H1 (cell line): ENCODE measurements at regions not wholly inside any gene's neighbourhood (a gene's known extent, or its start where the extent isn't known, plus 50 kb on each side); places are given as distances from the start of the nearest gene placed in this dataset.

Experiments used
- CREB1 ChIP-seq: IDR thresholded peaks from 2 replicates; pipeline ENCODE4 v1.6.1; 2012; ENCODE audit warnings: inconsistent platforms
- TF ChIP-seq, protein P1 (sequence below): fragments of 300-600 bp; sonication (generic); IDR thresholded peaks from 2 replicates; pipeline ENCODE4 v1.7.1; 2012; ENCODE audit warnings: low read length, moderate library complexity, mild to moderate bottlenecking, inconsistent platforms; ENCODE audit not compliant: insufficient replicate concordance
- TF ChIP-seq, protein P2 (sequence below): IDR thresholded peaks from 2 replicates; pipeline ENCODE4 v1.6.1; 2011; ENCODE audit warnings: low read length, improper control_type of control experiment

DNA sequence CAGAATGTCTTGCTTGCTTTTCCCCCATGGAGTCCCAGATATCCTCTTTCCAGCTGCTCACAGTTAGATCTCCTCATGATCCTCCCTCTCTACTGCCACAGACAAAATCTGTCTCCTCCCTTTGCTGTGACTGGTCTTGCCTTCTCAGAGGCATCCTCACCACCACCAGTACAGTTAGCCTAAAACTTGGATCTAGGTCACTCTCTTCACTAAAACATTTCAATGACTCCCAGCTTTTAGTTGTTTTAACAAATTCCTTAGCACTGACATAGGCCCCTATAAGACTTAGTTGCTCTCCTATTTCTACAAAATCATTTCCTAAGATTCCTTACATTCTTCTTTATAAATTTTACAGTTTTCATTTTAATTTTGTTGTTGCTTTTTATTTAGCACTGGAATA lies 734.2 kb upstream of the CHAC2 start (continued):
- TF ChIP-seq, protein P1, sequence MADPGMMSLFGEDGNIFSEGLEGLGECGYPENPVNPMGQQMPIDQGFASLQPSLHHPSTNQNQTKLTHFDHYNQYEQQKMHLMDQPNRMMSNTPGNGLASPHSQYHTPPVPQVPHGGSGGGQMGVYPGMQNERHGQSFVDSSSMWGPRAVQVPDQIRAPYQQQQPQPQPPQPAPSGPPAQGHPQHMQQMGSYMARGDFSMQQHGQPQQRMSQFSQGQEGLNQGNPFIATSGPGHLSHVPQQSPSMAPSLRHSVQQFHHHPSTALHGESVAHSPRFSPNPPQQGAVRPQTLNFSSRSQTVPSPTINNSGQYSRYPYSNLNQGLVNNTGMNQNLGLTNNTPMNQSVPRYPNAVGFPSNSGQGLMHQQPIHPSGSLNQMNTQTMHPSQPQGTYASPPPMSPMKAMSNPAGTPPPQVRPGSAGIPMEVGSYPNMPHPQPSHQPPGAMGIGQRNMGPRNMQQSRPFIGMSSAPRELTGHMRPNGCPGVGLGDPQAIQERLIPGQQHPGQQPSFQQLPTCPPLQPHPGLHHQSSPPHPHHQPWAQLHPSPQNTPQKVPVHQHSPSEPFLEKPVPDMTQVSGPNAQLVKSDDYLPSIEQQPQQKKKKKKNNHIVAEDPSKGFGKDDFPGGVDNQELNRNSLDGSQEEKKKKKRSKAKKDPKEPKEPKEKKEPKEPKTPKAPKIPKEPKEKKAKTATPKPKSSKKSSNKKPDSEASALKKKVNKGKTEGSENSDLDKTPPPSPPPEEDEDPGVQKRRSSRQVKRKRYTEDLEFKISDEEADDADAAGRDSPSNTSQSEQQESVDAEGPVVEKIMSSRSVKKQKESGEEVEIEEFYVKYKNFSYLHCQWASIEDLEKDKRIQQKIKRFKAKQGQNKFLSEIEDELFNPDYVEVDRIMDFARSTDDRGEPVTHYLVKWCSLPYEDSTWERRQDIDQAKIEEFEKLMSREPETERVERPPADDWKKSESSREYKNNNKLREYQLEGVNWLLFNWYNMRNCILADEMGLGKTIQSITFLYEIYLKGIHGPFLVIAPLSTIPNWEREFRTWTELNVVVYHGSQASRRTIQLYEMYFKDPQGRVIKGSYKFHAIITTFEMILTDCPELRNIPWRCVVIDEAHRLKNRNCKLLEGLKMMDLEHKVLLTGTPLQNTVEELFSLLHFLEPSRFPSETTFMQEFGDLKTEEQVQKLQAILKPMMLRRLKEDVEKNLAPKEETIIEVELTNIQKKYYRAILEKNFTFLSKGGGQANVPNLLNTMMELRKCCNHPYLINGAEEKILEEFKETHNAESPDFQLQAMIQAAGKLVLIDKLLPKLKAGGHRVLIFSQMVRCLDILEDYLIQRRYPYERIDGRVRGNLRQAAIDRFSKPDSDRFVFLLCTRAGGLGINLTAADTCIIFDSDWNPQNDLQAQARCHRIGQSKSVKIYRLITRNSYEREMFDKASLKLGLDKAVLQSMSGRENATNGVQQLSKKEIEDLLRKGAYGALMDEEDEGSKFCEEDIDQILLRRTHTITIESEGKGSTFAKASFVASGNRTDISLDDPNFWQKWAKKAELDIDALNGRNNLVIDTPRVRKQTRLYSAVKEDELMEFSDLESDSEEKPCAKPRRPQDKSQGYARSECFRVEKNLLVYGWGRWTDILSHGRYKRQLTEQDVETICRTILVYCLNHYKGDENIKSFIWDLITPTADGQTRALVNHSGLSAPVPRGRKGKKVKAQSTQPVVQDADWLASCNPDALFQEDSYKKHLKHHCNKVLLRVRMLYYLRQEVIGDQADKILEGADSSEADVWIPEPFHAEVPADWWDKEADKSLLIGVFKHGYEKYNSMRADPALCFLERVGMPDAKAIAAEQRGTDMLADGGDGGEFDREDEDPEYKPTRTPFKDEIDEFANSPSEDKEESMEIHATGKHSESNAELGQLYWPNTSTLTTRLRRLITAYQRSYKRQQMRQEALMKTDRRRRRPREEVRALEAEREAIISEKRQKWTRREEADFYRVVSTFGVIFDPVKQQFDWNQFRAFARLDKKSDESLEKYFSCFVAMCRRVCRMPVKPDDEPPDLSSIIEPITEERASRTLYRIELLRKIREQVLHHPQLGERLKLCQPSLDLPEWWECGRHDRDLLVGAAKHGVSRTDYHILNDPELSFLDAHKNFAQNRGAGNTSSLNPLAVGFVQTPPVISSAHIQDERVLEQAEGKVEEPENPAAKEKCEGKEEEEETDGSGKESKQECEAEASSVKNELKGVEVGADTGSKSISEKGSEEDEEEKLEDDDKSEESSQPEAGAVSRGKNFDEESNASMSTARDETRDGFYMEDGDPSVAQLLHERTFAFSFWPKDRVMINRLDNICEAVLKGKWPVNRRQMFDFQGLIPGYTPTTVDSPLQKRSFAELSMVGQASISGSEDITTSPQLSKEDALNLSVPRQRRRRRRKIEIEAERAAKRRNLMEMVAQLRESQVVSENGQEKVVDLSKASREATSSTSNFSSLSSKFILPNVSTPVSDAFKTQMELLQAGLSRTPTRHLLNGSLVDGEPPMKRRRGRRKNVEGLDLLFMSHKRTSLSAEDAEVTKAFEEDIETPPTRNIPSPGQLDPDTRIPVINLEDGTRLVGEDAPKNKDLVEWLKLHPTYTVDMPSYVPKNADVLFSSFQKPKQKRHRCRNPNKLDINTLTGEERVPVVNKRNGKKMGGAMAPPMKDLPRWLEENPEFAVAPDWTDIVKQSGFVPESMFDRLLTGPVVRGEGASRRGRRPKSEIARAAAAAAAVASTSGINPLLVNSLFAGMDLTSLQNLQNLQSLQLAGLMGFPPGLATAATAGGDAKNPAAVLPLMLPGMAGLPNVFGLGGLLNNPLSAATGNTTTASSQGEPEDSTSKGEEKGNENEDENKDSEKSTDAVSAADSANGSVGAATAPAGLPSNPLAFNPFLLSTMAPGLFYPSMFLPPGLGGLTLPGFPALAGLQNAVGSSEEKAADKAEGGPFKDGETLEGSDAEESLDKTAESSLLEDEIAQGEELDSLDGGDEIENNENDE, result no peak
- TF ChIP-seq, protein P2, sequence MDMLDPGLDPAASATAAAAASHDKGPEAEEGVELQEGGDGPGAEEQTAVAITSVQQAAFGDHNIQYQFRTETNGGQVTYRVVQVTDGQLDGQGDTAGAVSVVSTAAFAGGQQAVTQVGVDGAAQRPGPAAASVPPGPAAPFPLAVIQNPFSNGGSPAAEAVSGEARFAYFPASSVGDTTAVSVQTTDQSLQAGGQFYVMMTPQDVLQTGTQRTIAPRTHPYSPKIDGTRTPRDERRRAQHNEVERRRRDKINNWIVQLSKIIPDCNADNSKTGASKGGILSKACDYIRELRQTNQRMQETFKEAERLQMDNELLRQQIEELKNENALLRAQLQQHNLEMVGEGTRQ, result no peak
- no peak for TF ChIP-seq CREB1
- TF ChIP-seq, all 59 proteins: peak for 0
